OCI-LY7 (cell line): ENCODE measurements at regions not wholly inside any gene's neighbourhood (a gene's known extent, or its start where the extent isn't known, plus 50 kb on each side); places are given as distances from the start of the nearest gene placed in this dataset.
"Not testable (repeated sequence)": the region's sequence is repeated elsewhere in the genome, so short reads cannot be mapped to it uniquely, and the experiment has no call there.

Experiments
- BruUV-seq: library from RNA; stranded (reverse); fragments of 400-500 nt; replicated peaks from 2 replicates; lab custom pipeline; 2021; lab: Mats Ljungman, UMichigan
- CTCF ChIA-PET: fragments of 300-600 bp; sonication (Branson Sonifier 250); formaldehyde crosslinking; loops from one replicate; lab custom pipeline; 2022; ENCODE audit warnings: antibody characterized with exemption; ENCODE audit not compliant: unreplicated experiment; lab: Charles Lee
- POLR2A ChIA-PET: fragments of 300-600 bp; sonication (Branson Sonifier 250); formaldehyde crosslinking; loops from one replicate; lab custom pipeline; 2022; ENCODE audit warnings: antibody characterized with exemption; lab: Charles Lee
- DNase-seq: peaks from one replicate; pipeline ENCODE4 v3.0.0-alpha.2; 2015; ENCODE audit warnings: low spot score
- H2AFZ ChIP-seq: fragments of 200-600 bp; sonication (generic), shearing (Covaris generic); 2 replicates; pipeline ENCODE4 v1.6.1; 2014; ENCODE audit warnings: mild to moderate bottlenecking, antibody characterized with exemption, low read length, moderate library complexity
- H3K27ac ChIP-seq: fragments of 200-600 bp; sonication (generic); 2 replicates; pipeline ENCODE4 v1.5.1; 2014; ENCODE audit warnings: mixed run types, low read depth, mild to moderate bottlenecking, moderate library complexity, low read length, inconsistent platforms; ENCODE audit not compliant: poor library complexity, severe bottlenecking
- H3K36me3 ChIP-seq: fragments of 200-600 bp; sonication (generic); 2 replicates; pipeline ENCODE4 v1.6.1; 2014; ENCODE audit warnings: mild to moderate bottlenecking, antibody characterized with exemption, low read length, moderate library complexity, mixed read lengths; ENCODE audit not compliant: insufficient read depth
- H3K4me1 ChIP-seq: fragments of 200-600 bp; sonication (generic); 2 replicates; pipeline ENCODE4 v1.5.1; 2014; ENCODE audit warnings: mild to moderate bottlenecking, low read length; ENCODE audit not compliant: insufficient read depth, poor library complexity, severe bottlenecking
- H3K4me2 ChIP-seq: fragments of 200-600 bp; sonication (generic); 2 replicates; pipeline ENCODE4 v1.6.1; 2014; ENCODE audit warnings: mild to moderate bottlenecking, low read length
- H3K4me3 ChIP-seq: fragments of 200-600 bp; sonication (generic); 2 replicates; pipeline ENCODE4 v1.5.1; 2014; ENCODE audit warnings: mild to moderate bottlenecking, low read depth, low read length; ENCODE audit not compliant: poor library complexity, severe bottlenecking
- H3K79me2 ChIP-seq: fragments of 200-600 bp; sonication (generic); 2 replicates; pipeline ENCODE4 v1.6.1; 2016; ENCODE audit warnings: low read depth, mild to moderate bottlenecking, low read length, moderate library complexity, mixed read lengths; ENCODE audit not compliant: insufficient read depth
- H3K9me2 ChIP-seq: fragments of 200-600 bp; sonication (generic); 2 replicates; pipeline ENCODE4 v1.6.1; 2016; ENCODE audit warnings: mild to moderate bottlenecking, low read length, mixed read lengths; ENCODE audit not compliant: insufficient read depth
- H3K9me3 ChIP-seq: fragments of 200-600 bp; sonication (generic); 2 replicates; pipeline ENCODE4 v1.6.1; 2014; ENCODE audit warnings: mild to moderate bottlenecking, mixed run types, low read length, mixed read lengths
- H4K20me1 ChIP-seq: fragments of 200-600 bp; sonication (generic); 2 replicates; pipeline ENCODE4 v1.6.1; 2014; ENCODE audit warnings: mild to moderate bottlenecking, antibody characterized with exemption, low read length, moderate library complexity, mixed read lengths; ENCODE audit not compliant: insufficient read depth
- CTCF ChIP-seq: fragments of 200-600 bp; sonication (generic); conservative IDR thresholded peaks from 2 replicates; pipeline ENCODE4 v1.5.1; 2014; ENCODE audit warnings: mild to moderate bottlenecking, antibody characterized with exemption, low read length, moderate library complexity, mixed read lengths
- EZH2phosphoT487 ChIP-seq: fragments of 200-600 bp; sonication (generic); IDR thresholded peaks from 2 replicates; pipeline ENCODE4 v1.6.1; 2018; ENCODE audit warnings: low read depth, borderline replicate concordance, mild to moderate bottlenecking, mixed run types, antibody characterized with exemption, low read length, moderate library complexity, mixed read lengths
- intact Hi-C: fragments of 100-400 bp; cut with micrococcal nuclease; formaldehyde crosslinking; loops from one replicate; pipeline ENCODE4 v1.10.0; 2022; ENCODE audit not compliant: unreplicated experiment

GRCh38 chr1:148383966-148384365 is 99.1 kb downstream of the PPIAL4G start:
- Histone ChIP-seq H3K9me2 (no peaks in the 10 kb centered on the region), H3K36me3 (no peaks in the 10 kb centered on the region), H3K9me3 (0 out of 2 replicates have a peak, but pooled peaks cover 9% of the 10 kb centered on the region), H3K4me1 (peaks cover 15% of the 10 kb centered on the region), H3K4me3 (no peak overlapping the region), H3K27ac (no peak overlapping the region), H3K79me2 (no peaks in the 10 kb centered on the region), H3K4me2 (no peak overlapping the region), H2AFZ (no peak overlapping the region), H4K20me1 (no peaks in the 10 kb centered on the region)
- POLR2A ChIA-PET, result no interaction called here
- no peak for DNase-seq
- intact Hi-C loops, result no loop called here
- no peak for TF ChIP-seq EZH2phosphoT487
- TF ChIP-seq CTCF, result no peak
- no TSS peak for BruUV-seq
- CTCF ChIA-PET, result no interaction called here

- CTCF ChIA-PET, result no interaction called here
Observed at GRCh38 chr1:148379697-148380096, 103.4 kb downstream of the PPIAL4G start.

GRCh38 chr1:148379170-148379500 is 104.0 kb downstream of the PPIAL4G start:
- Histone ChIP-seq H3K4me3 (no peak overlapping the region), H3K79me2 (no peaks in the 10 kb centered on the region), H3K4me2 (no peak overlapping the region), H2AFZ (no peak overlapping the region), H3K9me3 (no peaks in the 10 kb centered on the region), H4K20me1 (no peaks in the 10 kb centered on the region), H3K9me2 (no peaks in the 10 kb centered on the region), H3K27ac (no peak overlapping the region), H3K36me3 (no peaks in the 10 kb centered on the region), H3K4me1 (no peaks in the 10 kb centered on the region)
- BruUV-seq, result no TSS peak
- TF ChIP-seq CTCF (no peak), EZH2phosphoT487 (no peak)
- no peak for DNase-seq
- ChIA-PET POLR2A (no interaction called here), CTCF (no interaction called here)
- intact Hi-C loops, result no loop called here

More at GRCh38 chr1:148379697-148380096, 103.4 kb downstream of the PPIAL4G start:
- Histone ChIP-seq H3K9me2 (no peaks in the 10 kb centered on the region), H3K4me2 (no peak overlapping the region), H3K36me3 (no peaks in the 10 kb centered on the region), H3K9me3 (0 out of 2 replicates have a peak, but pooled peaks cover 5% of the 10 kb centered on the region), H4K20me1 (no peaks in the 10 kb centered on the region), H2AFZ (no peak overlapping the region), H3K4me3 (no peak overlapping the region), H3K4me1 (no peaks in the 10 kb centered on the region), H3K27ac (no peak overlapping the region), H3K79me2 (no peaks in the 10 kb centered on the region)
- POLR2A ChIA-PET, result no interaction called here
- DNase-seq, result no peak
- BruUV-seq, result no TSS peak
- intact Hi-C loops, result no loop called here
- TF ChIP-seq EZH2phosphoT487 (no peak), CTCF (no peak)

GRCh38 chr1:148377992-148378391 is 105.1 kb downstream of the PPIAL4G start:
- POLR2A ChIA-PET, result not testable (repeated sequence)

More at GRCh38 chr1:148377992-148378391, 105.1 kb downstream of the PPIAL4G start:
- H3K9me3 ChIP-seq, H3K27ac ChIP-seq, H3K4me3 ChIP-seq, CTCF ChIA-PET, H4K20me1 ChIP-seq, intact Hi-C loops, H3K9me2 ChIP-seq, H3K4me2 ChIP-seq, H3K36me3 ChIP-seq, H3K79me2 ChIP-seq, DNase-seq, BruUV-seq, H2AFZ ChIP-seq: not testable (repeated sequence)
- H3K4me1 ChIP-seq, result peaks cover 10% of the 10 kb centered on the region
